ENCODE measurements at regions not wholly inside any gene's neighbourhood (a gene's known extent, or its start where the extent isn't known, plus 50 kb on each side); places are given as distances from the start of the nearest gene placed in this dataset.
"Not testable (repeated sequence)": the region's sequence is repeated elsewhere in the genome, so short reads cannot be mapped to it uniquely, and the experiment has no call there.

DNA sequence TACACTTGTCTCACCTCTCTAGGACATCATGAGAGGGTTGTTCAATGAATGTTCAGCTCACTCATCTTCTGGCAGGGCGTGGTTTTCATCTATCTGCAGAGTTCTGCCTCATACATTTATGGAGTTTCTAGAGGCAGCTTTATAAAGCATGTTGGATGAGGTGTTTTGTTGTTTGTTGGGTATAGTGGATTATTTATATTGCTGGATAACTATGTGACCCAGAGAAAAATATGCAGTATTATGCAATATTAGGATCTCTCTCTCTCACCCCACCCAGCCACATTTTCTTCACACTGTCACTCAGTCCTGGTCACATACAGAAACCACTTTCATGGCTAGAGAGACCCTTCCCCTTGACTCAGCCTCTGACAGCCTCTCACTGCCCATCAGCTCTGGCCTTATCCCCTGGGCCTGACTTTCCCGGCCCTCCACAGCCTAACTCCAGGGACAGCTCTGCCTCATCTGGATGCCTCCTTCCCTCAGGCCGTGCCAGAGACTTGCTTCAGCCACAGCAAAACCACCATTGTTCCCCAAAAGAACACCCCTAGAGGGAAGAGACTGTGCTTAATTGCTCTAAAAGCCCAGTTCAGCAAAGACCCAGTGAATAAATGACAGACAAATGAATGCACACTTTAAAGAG is 260.3 kb downstream of the MYCN start:
- no peak for DNase-seq (ENCODE audit: low read depth)

DNA sequence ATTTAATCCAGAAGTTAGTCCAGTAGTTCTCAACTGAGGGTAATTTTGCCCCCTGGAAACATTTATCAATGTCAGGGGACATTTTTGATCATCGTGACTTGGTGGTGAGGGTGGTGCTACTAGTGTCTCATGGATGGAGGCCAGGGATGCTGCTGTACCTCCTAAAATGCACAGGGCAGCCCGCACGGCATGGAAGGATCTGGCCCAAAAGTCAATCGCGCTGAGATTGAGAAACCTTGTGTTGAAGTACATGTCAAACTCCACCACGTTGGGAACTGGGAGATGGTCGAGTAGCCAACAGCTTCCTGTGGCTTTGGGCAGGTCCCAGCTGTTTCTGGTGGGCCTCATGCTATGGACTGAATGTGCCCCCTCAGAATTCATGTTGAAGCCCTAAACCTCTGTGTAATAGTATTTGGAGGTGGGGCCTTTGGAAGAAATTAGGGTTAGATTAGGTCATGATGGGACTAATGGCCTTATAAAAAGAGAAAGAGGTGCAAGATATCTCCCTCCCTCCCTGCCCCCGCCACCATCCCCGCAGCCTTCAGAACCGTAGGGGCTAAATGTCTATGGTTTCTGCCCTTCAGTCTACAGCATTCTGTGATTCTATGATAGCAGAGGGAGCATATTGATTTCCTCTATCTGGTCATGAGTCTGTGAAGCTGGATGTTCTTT is 259.7 kb downstream of the MYCN start:
- DNase-seq (ENCODE audit: low read depth) = no peak

DNA sequence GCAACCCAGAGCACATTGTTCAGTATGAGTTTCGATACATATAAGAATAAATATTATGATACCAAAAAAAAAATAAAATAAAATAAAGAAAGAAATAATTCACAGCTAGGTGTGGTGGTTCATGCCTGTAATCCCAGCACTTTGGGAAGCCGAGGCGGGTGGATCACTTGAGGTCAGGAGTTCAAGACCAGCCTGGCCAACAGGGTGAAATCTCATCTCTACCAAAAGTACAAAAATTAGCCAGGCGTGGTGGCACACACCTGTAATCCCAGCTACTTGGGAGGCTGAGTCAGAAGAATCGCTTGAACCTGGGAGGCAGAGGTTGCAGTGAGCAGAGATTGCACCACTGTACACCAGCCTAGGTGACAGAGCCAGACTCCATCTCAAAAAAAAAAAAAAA is 258.9 kb downstream of the MYCN start:
- not testable (repeated sequence) for DNase-seq (ENCODE audit: low read depth)

DNA sequence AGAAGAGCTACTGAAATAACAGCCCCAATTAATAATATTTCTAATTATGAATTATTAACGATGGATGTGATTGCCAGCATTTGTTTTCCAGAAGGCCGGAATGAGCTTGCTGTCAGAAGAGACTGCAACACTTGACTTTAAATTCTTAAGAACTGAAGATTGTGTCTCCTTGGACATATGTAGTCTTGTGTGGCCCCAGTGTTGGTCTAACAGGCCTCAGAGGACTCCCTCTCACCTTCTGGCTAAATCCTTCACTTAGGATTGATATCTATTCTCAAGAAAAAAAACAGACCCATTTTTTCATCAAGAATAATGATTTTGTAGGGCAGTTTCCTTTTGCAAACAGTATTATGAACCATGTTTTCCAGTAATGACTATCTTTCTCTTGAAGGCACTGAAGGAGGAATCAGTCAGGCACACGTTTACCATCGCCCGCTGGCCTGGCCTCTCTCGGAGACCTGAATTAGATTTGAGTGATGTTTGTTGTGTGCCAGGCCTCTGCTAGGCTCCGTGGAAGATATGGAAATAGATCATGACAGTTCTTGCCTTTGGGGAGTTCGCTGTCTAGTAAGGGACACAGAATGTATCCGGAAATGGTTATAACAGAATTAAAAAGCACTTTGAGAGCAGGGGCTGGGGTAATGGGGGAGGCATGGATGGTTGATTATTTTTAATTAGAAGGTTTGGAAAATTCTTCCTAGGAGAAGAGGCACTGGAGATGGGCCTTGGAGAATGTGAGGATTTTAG is 258.0 kb downstream of the MYCN start:
- DNase-seq (ENCODE audit: low read depth) = no peak

DNA sequence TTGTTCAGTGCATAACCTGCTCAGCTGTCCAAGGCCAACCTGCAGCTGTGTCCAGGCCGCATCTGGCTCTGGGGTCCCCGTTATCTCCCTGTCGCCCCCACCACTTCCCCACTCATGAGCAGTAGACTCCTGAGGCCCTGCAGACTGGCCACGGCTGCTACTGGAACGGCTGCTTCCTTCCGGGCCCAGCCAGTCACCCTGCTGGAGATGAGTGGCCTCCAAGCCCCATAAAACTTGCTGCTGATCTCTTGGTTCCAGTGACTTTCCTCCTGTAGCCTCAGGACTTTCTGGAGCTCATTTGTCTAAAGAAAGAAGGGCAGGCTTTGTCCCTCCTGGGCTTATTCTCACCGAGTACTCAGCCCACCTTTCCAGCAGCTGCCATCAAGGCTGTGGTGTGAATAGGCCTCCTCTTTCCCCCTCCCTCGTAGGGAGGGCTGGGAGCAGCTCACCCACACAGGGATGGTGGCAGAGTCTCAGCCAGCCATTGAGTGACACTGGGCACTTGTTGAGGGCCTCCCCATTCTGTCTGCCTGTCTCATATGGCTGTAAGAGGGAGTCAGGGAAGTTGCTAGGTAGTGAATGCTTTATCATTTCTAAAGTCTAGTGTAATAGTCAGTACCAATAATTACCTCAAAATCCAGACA is 257.3 kb downstream of the MYCN start:
- DNase-seq (ENCODE audit: low read depth) = no peak

DNA sequence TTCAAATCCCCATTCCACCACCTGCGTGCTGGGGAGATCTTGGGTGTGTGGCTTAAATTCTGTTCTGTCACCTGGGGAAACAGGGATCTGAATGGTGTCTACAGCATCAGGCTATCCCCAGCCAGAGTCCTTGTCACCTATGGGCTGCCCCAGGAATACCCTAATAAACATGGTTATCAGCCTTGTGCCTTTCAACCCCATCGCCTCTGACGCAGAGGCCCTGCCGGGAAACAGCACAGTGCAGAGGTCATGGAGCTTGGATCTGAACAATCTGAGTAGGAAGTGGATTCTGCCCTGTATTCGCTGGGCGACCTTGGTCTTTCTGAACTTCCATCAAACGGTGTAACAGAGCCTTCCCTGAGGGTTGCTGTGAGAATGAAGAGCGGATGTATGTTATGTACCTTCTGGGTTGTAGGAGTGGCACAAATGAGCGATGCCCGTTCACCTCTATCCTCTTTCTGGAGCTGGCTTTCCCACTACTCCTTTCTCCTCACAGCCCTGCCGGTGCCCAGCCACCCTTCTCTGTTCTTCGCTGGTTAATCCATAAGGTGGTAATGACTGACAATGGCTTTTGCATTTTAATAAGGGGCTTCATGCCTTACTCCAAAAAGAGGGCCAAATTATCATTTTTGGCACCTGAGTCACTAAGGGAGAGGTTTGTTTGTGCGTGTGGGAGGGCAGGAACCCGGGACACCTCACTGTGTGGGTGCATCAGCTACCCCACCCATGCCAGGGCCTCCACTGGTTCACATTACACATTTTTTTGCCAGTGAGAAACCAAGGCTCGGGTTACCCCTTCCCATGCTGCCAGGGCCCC is 256.5 kb downstream of the MYCN start:
- no peak for DNase-seq (ENCODE audit: low read depth)

DNA sequence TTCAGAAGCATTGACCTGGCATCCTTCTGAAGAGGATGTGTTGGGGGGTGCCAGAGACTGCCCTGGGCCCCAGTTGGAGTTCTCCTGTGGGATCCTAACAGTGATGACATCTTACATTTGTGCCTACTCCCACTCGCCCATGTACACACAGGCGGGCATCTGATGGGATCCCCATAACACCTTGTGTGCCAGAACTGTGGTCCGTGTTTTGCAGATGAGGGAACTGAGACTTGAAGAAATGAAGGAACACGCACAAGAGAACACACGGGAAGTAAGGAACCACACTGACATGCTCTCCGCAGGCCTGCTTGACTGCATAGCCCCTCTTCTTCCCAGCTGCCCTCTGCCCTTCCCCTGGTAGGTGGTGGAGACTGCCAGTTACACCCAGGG is 255.3 kb downstream of the MYCN start:
- no peak for DNase-seq (ENCODE audit: low read depth)

DNA sequence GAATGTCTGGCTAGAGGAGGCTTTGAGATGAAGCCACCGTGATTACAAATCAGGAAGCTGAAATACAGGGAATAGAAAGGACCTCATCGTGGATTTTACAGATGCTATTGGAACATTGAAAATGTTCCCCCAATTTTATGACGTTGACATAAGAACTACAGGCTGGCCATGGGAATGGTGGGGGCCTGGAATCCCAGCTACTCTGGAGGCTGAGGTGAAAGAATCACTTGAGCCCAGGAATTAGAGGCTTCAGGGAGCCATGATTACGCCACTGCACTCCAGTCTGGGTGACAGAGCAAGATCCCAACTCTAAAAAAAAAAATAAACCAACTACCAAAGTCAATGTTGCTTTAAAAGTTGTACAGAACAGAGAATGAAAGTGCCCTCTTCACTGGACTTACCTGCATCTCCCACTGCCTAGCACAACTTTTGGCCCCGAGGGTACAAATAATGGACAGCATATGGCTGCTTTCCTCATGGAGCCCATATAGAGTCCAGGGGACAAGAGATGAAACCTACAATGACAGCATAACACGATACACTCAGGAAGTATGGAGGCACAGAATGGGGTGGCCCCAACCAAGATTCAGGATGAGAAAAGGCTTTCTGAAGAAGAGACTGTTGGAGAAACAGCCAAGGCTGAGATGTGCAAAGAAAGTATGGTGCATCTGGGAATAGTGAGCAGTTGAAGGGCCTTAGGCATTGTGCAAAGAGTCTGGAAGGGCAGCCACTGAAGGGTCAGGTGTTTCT is 254.8 kb downstream of the MYCN start:
- no peak for DNase-seq (ENCODE audit: low read depth)

DNA sequence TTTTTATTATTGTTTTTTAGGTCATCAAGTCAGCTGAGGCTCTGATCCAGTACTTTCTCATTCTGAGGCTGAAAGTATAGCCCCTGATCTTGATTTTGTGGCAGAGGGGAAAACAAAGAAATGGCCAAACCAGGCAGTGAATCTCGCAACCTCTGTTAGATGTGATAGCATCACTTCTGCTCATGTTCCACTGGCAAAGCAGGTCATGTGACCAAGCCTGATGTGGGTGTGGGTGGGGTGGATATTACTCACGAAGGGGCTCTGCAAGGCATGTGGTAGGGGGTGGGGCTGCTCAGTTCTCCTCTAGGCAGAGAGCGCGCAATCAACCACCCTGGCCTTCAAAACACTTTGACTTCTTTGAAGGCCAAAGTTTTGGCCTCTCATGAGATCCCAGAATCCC is 254.2 kb downstream of the MYCN start:
- DNase-seq (ENCODE audit: low read depth) = no peak

DNA sequence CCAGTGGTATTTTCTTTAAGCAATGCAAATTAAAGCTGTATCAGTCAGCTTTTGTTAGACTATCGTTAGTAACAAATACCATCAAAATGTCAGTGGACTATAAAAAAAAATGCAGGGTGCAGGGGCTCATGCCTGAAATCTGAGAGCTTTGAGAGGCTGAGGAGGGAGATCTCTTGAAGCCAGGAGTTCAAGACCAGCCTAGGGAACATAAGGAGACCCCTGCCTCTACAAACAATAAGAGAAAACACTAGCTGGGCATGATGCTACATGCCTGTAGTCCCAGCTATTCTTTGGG is 253.7 kb downstream of the MYCN start:
- no peak for DNase-seq (ENCODE audit: low read depth)

DNA sequence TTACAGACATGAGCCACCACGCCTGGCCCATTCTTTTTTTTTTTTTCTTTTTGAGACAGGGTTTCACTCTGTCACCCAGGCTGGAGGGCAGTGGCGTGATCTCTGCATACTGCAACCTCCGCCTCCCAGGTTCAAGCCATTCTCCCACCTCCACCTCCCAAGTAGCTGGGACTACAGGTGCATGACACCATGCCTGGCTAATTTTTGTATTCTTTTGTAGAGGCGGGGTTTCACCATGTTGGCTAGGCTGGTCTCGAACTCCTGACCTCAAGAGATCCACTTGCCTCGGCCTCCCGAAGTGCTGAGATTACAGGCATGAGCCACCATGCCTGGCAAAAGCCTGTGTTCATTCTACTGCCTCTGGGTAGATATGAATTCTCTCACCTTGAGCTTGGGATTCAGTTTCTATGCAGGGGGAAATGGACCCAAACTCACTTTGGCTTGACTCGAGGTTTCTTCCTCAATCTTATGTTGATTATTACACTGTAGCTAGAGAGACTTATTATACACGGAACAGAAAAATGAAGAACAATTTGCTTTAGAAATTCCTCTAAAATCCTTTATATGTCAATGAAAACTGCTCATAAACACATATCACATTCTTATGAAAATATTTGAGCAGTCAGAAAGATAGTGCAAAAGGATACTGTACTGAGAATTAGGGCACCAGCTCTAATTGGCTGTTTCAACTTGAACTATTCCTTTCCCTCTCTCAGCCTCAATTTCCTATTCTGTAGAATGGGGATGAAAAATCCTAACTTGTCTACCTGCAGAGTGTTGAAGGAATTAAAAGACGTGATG is 252.3 kb downstream of the MYCN start:
- no peak for DNase-seq (ENCODE audit: low read depth)

DNA sequence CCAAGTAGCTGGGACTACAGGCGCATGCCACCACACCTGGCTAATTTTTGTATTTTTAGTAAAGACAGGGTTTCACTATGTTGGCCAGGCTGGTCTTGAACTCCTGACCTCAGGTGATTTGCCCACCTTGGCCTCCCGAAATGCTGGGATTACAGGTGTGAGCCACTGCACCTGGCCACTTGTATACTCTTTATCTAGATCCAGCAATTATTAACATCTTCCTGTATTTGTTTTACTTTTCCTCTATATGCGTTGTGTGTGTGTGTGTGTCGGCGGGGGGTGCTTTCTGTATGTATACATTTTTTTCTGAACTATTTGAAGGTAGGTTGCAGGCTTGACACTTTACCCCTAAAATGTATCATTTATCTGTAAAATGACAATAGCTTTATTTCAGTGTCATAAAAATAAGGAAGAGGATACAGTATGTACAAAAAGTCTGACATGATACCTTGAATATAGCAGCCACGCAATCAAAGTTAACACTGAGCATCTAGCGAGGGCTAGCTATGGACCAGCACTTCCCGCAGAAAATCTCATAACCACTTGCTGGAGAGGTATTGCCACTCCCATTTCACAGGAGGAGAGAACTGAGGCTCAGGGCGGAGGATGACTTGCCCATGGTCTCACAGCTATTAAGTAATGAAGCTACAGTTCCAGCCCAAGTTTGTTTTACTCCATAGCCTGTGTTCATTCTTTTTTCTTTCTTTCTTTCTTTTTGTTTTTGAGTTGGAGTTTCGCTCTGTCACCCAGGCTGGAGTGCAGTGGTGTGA is 251.3 kb downstream of the MYCN start:
- DNase-seq (ENCODE audit: low read depth) = no peak

DNA sequence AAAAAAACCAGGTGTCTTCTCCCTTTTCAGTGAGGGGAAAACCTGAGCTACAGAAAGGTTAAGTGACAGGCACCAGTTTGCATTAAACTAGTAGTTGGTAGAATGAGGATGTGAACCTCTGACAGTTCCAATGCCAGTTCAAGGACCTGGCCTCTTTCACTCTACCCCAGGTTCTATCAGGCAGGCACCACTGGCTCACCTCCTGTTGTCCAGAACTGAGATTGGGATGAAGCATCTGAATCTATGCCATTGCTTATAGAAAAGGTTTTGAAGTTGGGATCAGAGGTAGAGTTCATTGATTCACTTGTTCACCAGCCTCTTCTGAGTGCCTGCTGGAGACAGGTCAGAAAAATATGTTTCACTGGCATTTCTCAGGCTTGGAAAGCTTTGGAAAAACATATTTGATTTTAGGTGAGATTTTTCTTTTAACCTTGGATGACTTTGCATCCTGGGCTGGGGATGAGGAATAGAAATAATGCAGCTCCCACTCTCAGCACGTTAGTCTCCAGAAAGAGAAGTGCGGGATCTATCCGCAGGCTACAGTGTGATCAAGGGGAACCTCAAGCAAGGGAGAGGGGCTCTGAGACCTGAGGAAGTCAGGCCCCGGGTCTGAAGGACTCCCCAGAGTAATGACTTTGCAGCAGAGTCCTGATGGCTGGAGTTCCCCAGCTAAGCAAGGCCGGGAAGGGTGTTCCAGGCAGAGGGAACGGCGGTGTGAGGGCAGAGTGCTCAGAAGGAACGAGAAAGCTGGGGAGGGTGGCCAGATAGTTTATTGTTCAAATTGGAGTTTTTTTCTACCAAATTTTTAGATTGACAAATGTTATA is 250.3 kb downstream of the MYCN start:
- DNase-seq (ENCODE audit: low read depth) = no peak

DNA sequence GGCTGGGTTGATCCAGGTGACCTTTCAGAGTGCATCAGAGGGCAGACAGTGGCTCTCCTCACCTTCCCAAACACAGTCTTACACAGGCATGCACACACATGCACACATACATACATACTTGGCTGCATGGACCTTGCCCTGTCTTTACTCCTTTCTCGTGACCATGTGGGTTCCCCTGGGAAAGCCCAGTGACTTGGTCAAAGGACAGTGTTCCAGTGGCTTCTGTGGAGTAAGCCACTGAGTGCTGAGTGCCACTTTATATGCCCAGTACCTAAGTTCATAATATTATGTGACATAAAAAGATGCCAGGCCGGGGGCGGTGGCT is 249.4 kb downstream of the MYCN start:
- DNase-seq (ENCODE audit: low read depth) = no peak

DNA sequence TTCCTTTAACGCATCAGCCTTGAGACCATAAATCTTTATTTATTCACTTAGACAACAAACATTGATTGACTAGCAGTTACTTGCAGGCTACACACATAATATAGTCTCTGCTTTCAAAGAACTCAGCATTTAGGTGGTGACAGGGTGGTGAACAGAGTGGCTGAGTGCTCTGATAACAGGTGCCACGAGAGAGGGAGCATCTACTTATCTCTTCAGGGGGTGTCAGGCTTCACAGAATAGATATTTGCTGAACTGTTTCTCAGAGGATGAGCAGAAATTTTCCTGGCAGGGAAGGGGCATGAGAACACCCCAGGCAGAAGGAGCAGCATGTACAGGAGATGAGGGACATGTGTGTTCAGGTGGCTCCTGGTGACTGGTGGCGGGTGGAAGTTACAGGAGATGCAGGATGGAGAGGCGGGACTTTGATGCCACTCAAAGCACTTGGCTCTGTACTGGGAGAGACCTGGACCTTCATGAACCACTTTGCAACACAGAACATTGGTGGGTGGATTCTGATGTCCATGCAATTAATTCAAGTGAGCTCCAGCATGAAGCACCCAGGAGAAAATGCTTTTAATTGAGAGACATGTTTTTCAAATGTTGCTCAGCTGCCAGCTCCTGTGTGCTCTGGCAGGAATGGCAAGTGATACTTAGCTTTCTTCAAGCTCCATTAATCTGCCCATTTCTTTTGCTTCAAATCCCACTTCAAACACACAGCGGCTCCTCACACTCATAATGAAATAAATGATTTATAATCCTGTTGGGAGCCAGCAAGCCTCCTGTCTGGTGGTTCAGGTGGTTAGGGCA is 248.9 kb downstream of the MYCN start:
- no peak for DNase-seq (ENCODE audit: low read depth)

DNA sequence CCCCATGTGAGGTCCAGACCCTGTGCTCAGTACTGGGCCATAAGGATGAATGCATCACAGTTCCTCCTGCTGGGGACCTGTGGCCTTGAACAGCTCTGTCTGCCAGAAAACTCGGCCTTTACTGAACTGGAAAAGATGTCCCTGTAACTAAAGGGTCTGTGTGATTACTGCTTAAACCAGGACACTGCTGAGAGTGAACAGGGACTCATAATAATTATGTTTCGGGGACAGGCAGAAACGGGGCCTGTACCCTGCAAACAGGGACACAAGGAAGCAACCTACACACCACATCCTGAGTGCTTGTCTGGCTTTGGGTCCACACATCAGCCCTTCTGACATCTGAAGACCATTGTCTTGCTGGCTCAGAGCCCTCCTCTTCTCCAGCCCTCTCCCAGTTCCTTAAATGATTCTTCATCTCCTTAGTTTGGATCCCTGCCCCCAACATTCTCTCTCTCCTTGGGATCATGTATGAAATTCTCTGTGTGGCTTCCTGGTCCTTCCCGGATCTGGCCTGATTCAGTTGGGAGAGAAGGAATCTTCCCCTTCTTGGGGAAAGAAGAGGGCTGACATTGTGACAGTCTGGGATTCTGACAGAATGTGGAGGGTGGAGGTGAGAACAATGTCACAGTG is 248.0 kb downstream of the MYCN start:
- DNase-seq (ENCODE audit: low read depth) = no peak

DNA sequence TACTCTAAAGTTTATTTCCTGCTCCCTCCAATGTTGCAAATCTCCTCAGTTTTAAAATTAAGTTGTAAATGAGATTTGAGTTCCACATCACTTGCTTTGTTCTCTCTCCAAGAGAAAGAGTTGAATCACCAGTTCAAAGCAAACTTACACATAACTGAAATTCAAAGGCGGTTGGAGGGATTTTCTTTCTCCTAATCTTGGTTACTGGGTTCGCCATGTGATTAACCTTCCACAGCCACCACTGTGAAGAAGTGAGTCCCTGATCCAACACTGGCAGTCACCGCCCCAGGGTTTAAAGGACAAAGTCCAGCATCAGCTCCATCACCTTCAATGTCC is 247.1 kb downstream of the MYCN start:
- no peak for DNase-seq (ENCODE audit: low read depth)
